Activated T-cell treated with anti-CD3 and anti-CD28 coated beads for 48 hours (primary cell): ENCODE measurements at regions not wholly inside any gene's neighbourhood (a gene's known extent, or its start where the extent isn't known, plus 50 kb on each side); places are given as distances from the start of the nearest gene placed in this dataset.

Experiments used
- DNase-seq: peaks from one replicate; pipeline ENCODE4 v3.0.0-alpha.2; 2020; ENCODE audit warnings: low read depth

GRCh38 chrY:13167698-13168097 lies 263.0 kb downstream of the DDX3Y start:
- DNase-seq, result no peak

GRCh38 chrY:13168257-13168656 lies 263.6 kb downstream of the DDX3Y start:
- DNase-seq, result no peak
